Islet precursor cell (in vitro differentiated cells): ENCODE measurements at regions not wholly inside any gene's neighbourhood (a gene's known extent, or its start where the extent isn't known, plus 50 kb on each side); places are given as distances from the start of the nearest gene placed in this dataset.
"Not testable (repeated sequence)": the region's sequence is repeated elsewhere in the genome, so short reads cannot be mapped to it uniquely, and the experiment has no call there.

ENCODE experiments used
- DNase-seq: peaks from one replicate; pipeline ENCODE4 v3.0.0-alpha.2; 2018

- no peak for DNase-seq
These were observed 112.1 kb upstream of the CDC42EP3 start for GRCh38 chr2:37783545-37783944.

DNA sequence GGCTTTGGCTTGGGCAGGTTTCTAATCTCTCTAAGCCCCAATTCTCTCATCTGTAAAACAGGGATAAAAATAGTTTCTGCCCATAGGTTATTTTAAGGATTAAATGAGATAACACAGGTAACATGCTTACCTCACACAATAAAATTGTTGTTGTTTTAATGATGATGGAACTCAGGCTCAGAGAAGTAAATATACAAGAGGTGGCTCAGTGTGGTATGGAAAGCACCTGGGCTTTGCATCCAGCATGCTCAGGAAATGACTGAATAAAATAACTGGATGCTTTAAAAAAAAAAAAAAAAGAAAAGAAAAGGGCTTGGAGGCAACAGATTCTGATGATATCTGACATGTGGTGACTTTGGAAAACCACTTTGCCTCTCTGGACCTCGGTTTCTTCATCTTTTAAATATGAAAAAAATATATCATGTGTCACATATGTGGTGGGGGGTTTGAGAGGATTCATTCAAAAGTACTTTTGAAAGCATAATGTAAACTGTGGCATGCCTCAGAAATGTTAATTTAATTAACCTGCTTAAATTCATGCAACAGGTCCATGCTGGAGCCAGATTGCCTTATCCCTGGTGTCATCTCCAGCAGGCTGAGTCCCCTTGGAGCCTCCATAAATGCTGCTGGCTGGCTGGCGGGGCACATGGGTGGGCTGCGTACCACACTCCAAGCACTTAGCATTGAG, 112.8 kb upstream of the CDC42EP3 start:
- DNase-seq, result no peak

DNA sequence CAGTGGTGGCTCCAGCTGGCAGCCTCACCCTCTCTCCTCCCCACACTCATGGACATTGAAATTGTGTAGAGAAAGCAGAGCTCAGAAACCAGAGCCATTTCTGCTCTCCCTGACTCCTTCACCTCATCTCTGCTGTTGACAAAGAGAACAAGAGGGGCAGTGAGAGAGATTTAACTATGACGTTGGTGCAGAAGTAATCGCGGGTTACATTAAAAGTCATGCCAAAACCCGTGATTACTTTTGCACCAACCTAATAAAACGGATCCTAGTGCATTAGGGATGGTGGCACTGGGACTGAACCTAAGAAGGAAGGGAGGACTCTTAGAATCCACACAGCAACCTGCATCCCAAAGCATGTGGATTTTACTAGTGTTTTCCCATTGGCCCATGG, 113.3 kb upstream of the CDC42EP3 start:
- DNase-seq, result no peak

GRCh38 chr2:37786191-37786698, 114.8 kb upstream of the CDC42EP3 start:
- DNase-seq, result no peak

DNA sequence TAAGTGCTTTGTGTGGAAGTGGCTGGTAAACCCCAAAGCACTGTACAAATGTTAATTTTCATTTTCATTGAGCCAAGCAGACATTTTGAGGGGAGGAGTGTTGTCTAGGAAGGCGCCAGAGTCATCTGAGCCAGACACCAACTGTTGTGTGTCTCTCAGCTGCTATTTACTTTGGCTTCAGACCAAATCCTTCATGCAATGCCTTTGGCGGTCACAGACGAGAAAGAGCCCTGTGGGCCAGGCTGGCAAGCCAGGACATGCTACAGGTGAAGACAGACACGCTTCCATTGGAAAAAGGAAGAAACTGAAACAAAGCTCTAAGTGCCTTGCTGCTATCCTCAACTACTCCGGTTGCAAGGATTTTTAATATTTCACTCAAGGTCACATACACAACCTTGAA, 115.4 kb upstream of the CDC42EP3 start:
- DNase-seq, result no peak

GRCh38 chr2:37788602-37789209, 117.3 kb upstream of the CDC42EP3 start:
- no peak for DNase-seq

- DNase-seq, result no peak
These were observed 118.6 kb upstream of the CDC42EP3 start for GRCh38 chr2:37790019-37790418.

GRCh38 chr2:37790462-37790861, 119.0 kb upstream of the CDC42EP3 start:
- no peak for DNase-seq

GRCh38 chr2:37792366-37792765, 120.9 kb upstream of the CDC42EP3 start:
- peak; percentile 17 for DNase-seq

GRCh38 chr2:37793004-37793403, 121.6 kb upstream of the CDC42EP3 start:
- no peak for DNase-seq

GRCh38 chr2:37794717-37795116, 123.3 kb upstream of the CDC42EP3 start:
- no peak for DNase-seq

DNA sequence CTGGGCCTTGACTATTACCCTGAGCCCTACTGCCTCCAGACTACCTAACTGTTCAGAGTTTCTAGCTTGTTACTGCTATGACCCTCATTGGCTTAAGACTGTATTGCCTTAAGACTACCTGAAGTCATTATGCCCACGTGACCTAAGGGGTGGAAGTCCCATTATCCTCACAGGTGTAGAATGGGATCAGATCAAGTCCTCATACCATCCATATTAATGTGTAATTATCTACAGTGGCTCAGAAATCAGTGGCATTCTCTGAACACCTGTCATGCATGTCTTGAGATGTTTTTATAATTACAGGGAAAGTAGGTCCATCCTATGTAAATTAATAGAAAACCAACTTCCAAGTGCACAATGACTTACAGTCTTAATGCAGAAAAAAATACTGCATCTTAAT, 124.0 kb upstream of the CDC42EP3 start:
- DNase-seq, result no peak

GRCh38 chr2:37795938-37796337, 124.5 kb upstream of the CDC42EP3 start:
- DNase-seq, result no peak

DNA sequence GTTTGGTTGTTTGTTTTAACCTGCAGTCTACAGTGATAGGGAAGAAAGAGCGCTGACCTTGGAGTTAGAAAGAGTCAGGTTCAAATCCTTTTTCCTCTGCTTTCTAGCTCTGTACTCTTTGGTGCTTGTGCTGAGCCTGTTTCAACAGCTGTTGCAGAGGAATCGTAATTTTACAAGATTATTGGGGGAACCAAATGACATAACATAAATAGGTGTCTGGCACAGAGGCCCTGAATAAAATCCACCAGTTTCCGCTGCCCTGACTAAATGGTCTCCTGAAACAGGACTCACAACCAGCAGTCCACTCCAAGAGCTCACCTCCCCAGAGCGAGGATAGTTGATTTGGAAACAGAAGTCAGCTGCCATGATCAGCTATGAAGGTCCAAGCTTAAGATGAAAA, 125.0 kb upstream of the CDC42EP3 start:
- DNase-seq, result no peak

- no peak for DNase-seq
These were observed 125.6 kb upstream of the CDC42EP3 start for GRCh38 chr2:37797081-37797480.

- no peak for DNase-seq
These were observed 126.6 kb upstream of the RMDN2 start for GRCh38 chr2:37798315-37799005.

DNA sequence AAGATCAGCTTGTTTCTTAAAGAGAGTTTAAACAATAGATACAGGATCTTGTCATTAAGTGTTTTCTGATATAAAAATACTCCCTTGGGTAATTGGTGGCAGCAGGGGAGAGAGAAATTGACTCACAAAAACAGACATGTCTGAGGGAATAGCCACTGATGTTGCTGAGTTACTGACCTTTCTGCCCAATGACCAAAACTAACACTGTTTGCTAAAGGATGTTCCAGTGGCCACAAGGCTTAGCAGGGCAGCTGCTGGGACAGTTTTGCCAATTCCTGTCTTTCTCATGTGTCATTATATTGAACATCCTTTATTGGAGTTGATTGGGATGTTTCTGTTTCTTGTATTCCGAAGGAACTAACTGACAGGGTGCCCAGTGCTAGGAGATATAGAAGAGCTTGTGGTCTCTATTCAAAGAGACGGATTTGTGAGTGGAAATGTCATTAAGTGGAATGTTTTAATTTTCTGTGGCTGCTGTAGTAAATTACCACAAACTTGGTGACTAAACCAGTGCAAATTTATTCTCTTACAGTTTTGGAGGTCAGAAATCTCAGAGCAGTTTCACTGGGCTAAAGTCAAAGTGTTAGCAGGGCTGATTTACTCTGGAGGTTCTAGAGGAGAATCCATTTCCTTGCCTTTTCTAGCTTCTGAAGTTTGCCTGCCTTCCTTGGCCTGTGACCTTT, 124.8 kb upstream of the RMDN2 start:
- DNase-seq, result no peak

DNA sequence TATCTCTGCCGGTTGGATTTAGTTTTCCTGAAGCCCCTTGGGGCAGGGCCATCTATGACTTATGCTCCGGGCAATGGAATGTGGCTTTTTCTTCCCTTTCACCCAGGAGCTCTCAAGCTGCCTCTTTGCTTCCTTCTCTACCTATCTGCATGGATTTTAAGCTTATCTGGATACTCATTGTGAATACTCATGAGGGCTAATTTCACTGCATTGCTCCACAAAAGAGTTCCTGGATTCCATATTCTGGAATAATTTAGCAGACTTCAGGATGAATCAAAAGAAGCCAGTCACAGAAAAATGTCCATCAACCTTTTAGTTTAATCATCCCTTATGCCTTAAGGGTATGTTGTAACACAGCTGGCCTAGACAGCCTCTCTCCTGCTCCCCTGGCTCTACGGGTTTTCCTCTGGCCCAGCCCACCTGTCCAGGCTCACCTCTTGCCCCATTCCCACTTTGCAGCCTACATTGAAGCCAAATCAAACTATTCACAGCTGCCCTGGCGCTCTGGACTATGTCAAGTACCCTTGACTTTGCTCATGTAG, 122.8 kb upstream of the RMDN2 start:
- peak; percentile 80 for DNase-seq

DNA sequence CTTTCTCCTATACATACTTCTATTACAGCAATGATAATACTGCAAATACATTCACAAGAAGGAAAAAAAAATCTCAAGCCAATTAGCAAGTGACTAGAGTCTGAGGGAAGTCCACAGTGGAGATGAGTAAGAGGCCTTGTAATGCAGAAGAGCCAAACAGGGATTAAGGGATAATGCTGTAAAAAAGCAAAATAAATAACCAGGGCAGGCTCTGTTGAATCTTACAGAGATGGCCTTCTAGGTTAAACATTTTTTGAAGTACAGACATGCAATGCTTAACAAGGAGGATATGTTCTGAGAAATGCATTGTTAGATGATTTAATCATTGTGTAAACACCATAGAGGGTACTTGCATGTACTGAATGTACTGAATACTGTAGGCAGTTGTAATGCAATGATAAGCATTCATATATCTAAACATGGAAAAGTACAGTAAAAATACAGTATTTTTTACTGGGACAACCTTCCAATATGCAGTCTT, 122.1 kb upstream of the RMDN2 start:
- DNase-seq, result no peak

- not testable (repeated sequence) for DNase-seq
These were observed 119.1 kb upstream of the RMDN2 start for GRCh38 chr2:37806004-37806403.

- DNase-seq, result no peak
These were observed 115.6 kb upstream of the RMDN2 start for GRCh38 chr2:37809525-37809924.

- no peak for DNase-seq
These were observed 115.0 kb upstream of the RMDN2 start for GRCh38 chr2:37809931-37810570.

GRCh38 chr2:37812414-37812813, 112.7 kb upstream of the RMDN2 start:
- no peak for DNase-seq
